Endothelial cell of umbilical vein (primary cell): ENCODE measurements at regions not wholly inside any gene's neighbourhood (a gene's known extent, or its start where the extent isn't known, plus 50 kb on each side); places are given as distances from the start of the nearest gene placed in this dataset.

Source experiments
- CTCF ChIP-seq, 2 donors: IDR thresholded peaks; 1 replicate in 1 of 2; 2 replicates in 1 of 2; pipeline ENCODE4 v1.5.1; 2011; ENCODE audit warnings: low read length in 2 of 2, mild to moderate bottlenecking in 2 of 2, moderate library complexity in 2 of 2, control low read depth in 1 of 2, inconsistent platforms in 1 of 2, low read depth in 1 of 2; ENCODE audit not compliant: insufficient read depth in 1 of 2; ENCODE audit errors: extremely low read depth in 1 of 2
- GATA2 ChIP-seq: IDR thresholded peaks from 2 replicates; pipeline ENCODE4 v1.7.0; 2011; ENCODE audit warnings: low read depth, mild to moderate bottlenecking, moderate library complexity, mixed read lengths, low read length; ENCODE audit not compliant: insufficient read length, insufficient read depth
- POLR2A ChIP-seq: IDR thresholded peaks from 2 replicates; pipeline ENCODE4 v1.6.1; 2012; ENCODE audit warnings: low read depth, mild to moderate bottlenecking, control low read depth, low read length

- TF ChIP-seq GATA2 (no peak), POLR2A (no peak), CTCF (IDR thresholded peaks at IDR 0.05; ENCODE audit: extremely low read depth in 1 of 2, insufficient read depth in 1 of 2, low read depth in 1 of 2, low read length in 2 of 2) (no peak)
These were observed 269.9 kb upstream of the PDZRN3 start for GRCh38 chr3:73894474-73895213.
